OCI-LY1 (cell line): ENCODE measurements at regions not wholly inside any gene's neighbourhood (a gene's known extent, or its start where the extent isn't known, plus 50 kb on each side); places are given as distances from the start of the nearest gene placed in this dataset.

Source experiments
- CTCF ChIP-seq: fragments of 200-600 bp; sonication (generic), shearing (Covaris generic); IDR thresholded peaks from 2 replicates; pipeline ENCODE4 v1.5.1; 2017; ENCODE audit warnings: mild to moderate bottlenecking, antibody characterized with exemption, low read length, moderate library complexity, mixed read lengths
- EZH2 ChIP-seq: fragments of 200-600 bp; sonication (generic), shearing (Covaris generic); IDR thresholded peaks from 2 replicates; pipeline ENCODE4 v1.8.0; 2017; ENCODE audit warnings: borderline replicate concordance, mixed run types, mild to moderate bottlenecking, antibody characterized with exemption, low read length, moderate library complexity, mixed read lengths

GRCh38 chr1:222461941-222462340 lies 86.0 kb downstream of the HHIPL2 start:
- TF ChIP-seq CTCF = no peak
- no peak for TF ChIP-seq EZH2
